ENCODE measurements at regions not wholly inside any gene's neighbourhood (a gene's known extent, or its start where the extent isn't known, plus 50 kb on each side); places are given as distances from the start of the nearest gene placed in this dataset.

GRCh38 chr1:168430321-168430720, 113.5 kb downstream of the XCL2 start:
- H3K27me3 ChIP-seq (ENCODE audit: low read depth, low read length): peaks cover 15% of the 10 kb centered on the region
- H4K20me1 ChIP-seq (ENCODE audit: insufficient read depth, low read length): no peaks in the 10 kb centered on the region

GRCh38 chr1:168428063-168428731, 115.6 kb downstream of the XCL2 start:
- H3K4me1 ChIP-seq (ENCODE audit: low read length): no peaks in the 10 kb centered on the region
- no peaks in the 10 kb centered on the region for H4K20me1 ChIP-seq (ENCODE audit: insufficient read depth, low read length)
- H2AFZ ChIP-seq (ENCODE audit: low read depth, low read length): no peak overlapping the region
- H3K9ac ChIP-seq (ENCODE audit: low read length): no peak overlapping the region
- TF ChIP-seq EZH2phosphoT487 (IDR thresholded peaks at IDR 0.05; ENCODE audit: low read depth) (no peak), CTCF (IDR thresholded peaks at IDR 0.05; ENCODE audit: low read depth, low read length) (no peak)
- H3K9me3 ChIP-seq (ENCODE audit: insufficient read depth, low read length): no peaks in the 10 kb centered on the region
- H3K4me3 ChIP-seq (ENCODE audit: low read length): no peak overlapping the region
- peaks cover 6% of the 10 kb centered on the region; the same call in 1 of the 2 replicates for H3K27me3 ChIP-seq (ENCODE audit: low read depth, low read length)
- H3K27ac ChIP-seq (ENCODE audit: low read length): no peak overlapping the region
- H3K4me2 ChIP-seq (ENCODE audit: low read length): no peak overlapping the region
- no peaks in the 10 kb centered on the region for H3K36me3 ChIP-seq (replicated peaks; ENCODE audit: low read depth, low read length)
- no peaks in the 10 kb centered on the region for H3K79me2 ChIP-seq (ENCODE audit: low read length)

More at GRCh38 chr1:168430321-168430720, 113.5 kb downstream of the XCL2 start:
- Histone ChIP-seq H3K36me3 (replicated peaks; ENCODE audit: low read depth, low read length) (no peaks in the 10 kb centered on the region), H2AFZ (ENCODE audit: low read depth, low read length) (no peak overlapping the region), H3K79me2 (ENCODE audit: low read length) (no peaks in the 10 kb centered on the region), H3K4me3 (ENCODE audit: low read length) (no peak overlapping the region), H3K4me2 (ENCODE audit: low read length) (no peak overlapping the region), H3K9ac (ENCODE audit: low read length) (no peak overlapping the region), H3K4me1 (ENCODE audit: low read length) (no peaks in the 10 kb centered on the region), H3K9me3 (ENCODE audit: insufficient read depth, low read length) (no peaks in the 10 kb centered on the region), H3K27ac (ENCODE audit: low read length) (no peak overlapping the region)
- TF ChIP-seq EZH2phosphoT487 (IDR thresholded peaks at IDR 0.05; ENCODE audit: low read depth) (no peak), CTCF (IDR thresholded peaks at IDR 0.05; ENCODE audit: low read depth, low read length) (no peak)

- Histone ChIP-seq H3K9me3 (ENCODE audit: insufficient read depth, low read length) (no peaks in the 10 kb centered on the region), H3K79me2 (ENCODE audit: low read length) (no peaks in the 10 kb centered on the region), H4K20me1 (ENCODE audit: insufficient read depth, low read length) (no peaks in the 10 kb centered on the region), H3K4me1 (ENCODE audit: low read length) (no peaks in the 10 kb centered on the region), H3K27me3 (ENCODE audit: low read depth, low read length) (0 out of 2 replicates have a peak, but pooled peaks cover 9% of the 10 kb centered on the region), H3K4me3 (ENCODE audit: low read length) (no peak overlapping the region), H2AFZ (ENCODE audit: low read depth, low read length) (no peak overlapping the region), H3K36me3 (replicated peaks; ENCODE audit: low read depth, low read length) (no peaks in the 10 kb centered on the region), H3K9ac (ENCODE audit: low read length) (no peak overlapping the region), H3K27ac (ENCODE audit: low read length) (no peak overlapping the region), H3K4me2 (ENCODE audit: low read length) (no peak overlapping the region)
- TF ChIP-seq EZH2phosphoT487 (IDR thresholded peaks at IDR 0.05; ENCODE audit: low read depth): no peak
- no peak for TF ChIP-seq CTCF (IDR thresholded peaks at IDR 0.05; ENCODE audit: low read depth, low read length)
Observed at GRCh38 chr1:168427051-168427450, 116.7 kb downstream of the XCL2 start.

GRCh38 chr1:168424281-168424680, 119.5 kb downstream of the XCL2 start:
- Histone ChIP-seq H3K9me3 (ENCODE audit: insufficient read depth, low read length) (no peaks in the 10 kb centered on the region), H3K27ac (ENCODE audit: low read length) (no peak overlapping the region), H3K4me3 (ENCODE audit: low read length) (no peak overlapping the region), H3K9ac (ENCODE audit: low read length) (no peak overlapping the region), H4K20me1 (ENCODE audit: insufficient read depth, low read length) (no peaks in the 10 kb centered on the region), H2AFZ (ENCODE audit: low read depth, low read length) (no peak overlapping the region), H3K4me1 (ENCODE audit: low read length) (peaks cover 7% of the 10 kb centered on the region; the same call in 1 of the 2 replicates), H3K36me3 (replicated peaks; ENCODE audit: low read depth, low read length) (no peaks in the 10 kb centered on the region), H3K27me3 (ENCODE audit: low read depth, low read length) (0 out of 2 replicates have a peak, but pooled peaks cover 7% of the 10 kb centered on the region), H3K4me2 (ENCODE audit: low read length) (no peak overlapping the region), H3K79me2 (ENCODE audit: low read length) (no peaks in the 10 kb centered on the region)
- TF ChIP-seq EZH2phosphoT487 (IDR thresholded peaks at IDR 0.05; ENCODE audit: low read depth): no peak
- TF ChIP-seq CTCF (IDR thresholded peaks at IDR 0.05; ENCODE audit: low read depth, low read length): no peak
